ENCODE measurements at regions not wholly inside any gene's neighbourhood (a gene's known extent, or its start where the extent isn't known, plus 50 kb on each side); places are given as distances from the start of the nearest gene placed in this dataset.
"Not testable (repeated sequence)": the region's sequence is repeated elsewhere in the genome, so short reads cannot be mapped to it uniquely, and the experiment has no call there.

GRCh38 chr3:75496600-75496999 is 167.5 kb upstream of the FRG2C start:
- TF ChIP-seq CTCF (IDR thresholded peaks at IDR 0.05); EZH2 (IDR thresholded peaks at IDR 0.05; ENCODE audit: borderline replicate concordance, insufficient read depth, low read depth, low read length, poor library complexity, severe bottlenecking): not testable (repeated sequence)
